OCI-LY1 (cell line): ENCODE measurements at regions not wholly inside any gene's neighbourhood (a gene's known extent, or its start where the extent isn't known, plus 50 kb on each side); places are given as distances from the start of the nearest gene placed in this dataset.

ENCODE experiments used
- CTCF ChIP-seq: fragments of 200-600 bp; sonication (generic), shearing (Covaris generic); IDR thresholded peaks from 2 replicates; pipeline ENCODE4 v1.5.1; 2017; ENCODE audit warnings: mild to moderate bottlenecking, antibody characterized with exemption, low read length, moderate library complexity, mixed read lengths
- EZH2 ChIP-seq: fragments of 200-600 bp; sonication (generic), shearing (Covaris generic); IDR thresholded peaks from 2 replicates; pipeline ENCODE4 v1.8.0; 2017; ENCODE audit warnings: borderline replicate concordance, mixed run types, mild to moderate bottlenecking, antibody characterized with exemption, low read length, moderate library complexity, mixed read lengths

- no peak for TF ChIP-seq CTCF
- no peak for TF ChIP-seq EZH2
These were observed 72.0 kb upstream of the PEG3 start for GRCh38 chr19:56912401-56913112.
